AG04449 (cell line): ENCODE measurements at regions not wholly inside any gene's neighbourhood (a gene's known extent, or its start where the extent isn't known, plus 50 kb on each side); places are given as distances from the start of the nearest gene placed in this dataset.
"Not testable (repeated sequence)": the region's sequence is repeated elsewhere in the genome, so short reads cannot be mapped to it uniquely, and the experiment has no call there.

ENCODE experiments used
- CTCF ChIA-PET: fragments of 350-600 bp; formaldehyde crosslinking; extraction: SDS; loops from one replicate; lab custom pipeline; 2021; ENCODE audit warnings: antibody characterized with exemption; lab: Yijun Ruan, JAX
- POLR2A ChIA-PET: fragments of 400-600, 350-600 bp; formaldehyde crosslinking; extraction: SDS; loops from one replicate; lab custom pipeline; 2020; ENCODE audit warnings: antibody characterized with exemption, inconsistent platforms; lab: Yijun Ruan, JAX
- DNase-seq: peaks from one replicate; pipeline ENCODE4 v3.0.0-alpha.2; 2010; ENCODE audit warnings: low read depth, low spot score
- H3K4me3 ChIP-seq: 2 replicates; pipeline ENCODE4 v1.5.1; 2011; ENCODE audit warnings: low read depth, mild to moderate bottlenecking, control low read depth, low read length
- TF ChIP-seq, protein P1 (sequence below): IDR thresholded peaks from one replicate; pipeline ENCODE4 v1.5.1; 2011; ENCODE audit warnings: mild to moderate bottlenecking, moderate library complexity, low read length, control low read depth, inconsistent platforms; ENCODE audit not compliant: insufficient read depth; ENCODE audit errors: missing control alignments

DNA sequence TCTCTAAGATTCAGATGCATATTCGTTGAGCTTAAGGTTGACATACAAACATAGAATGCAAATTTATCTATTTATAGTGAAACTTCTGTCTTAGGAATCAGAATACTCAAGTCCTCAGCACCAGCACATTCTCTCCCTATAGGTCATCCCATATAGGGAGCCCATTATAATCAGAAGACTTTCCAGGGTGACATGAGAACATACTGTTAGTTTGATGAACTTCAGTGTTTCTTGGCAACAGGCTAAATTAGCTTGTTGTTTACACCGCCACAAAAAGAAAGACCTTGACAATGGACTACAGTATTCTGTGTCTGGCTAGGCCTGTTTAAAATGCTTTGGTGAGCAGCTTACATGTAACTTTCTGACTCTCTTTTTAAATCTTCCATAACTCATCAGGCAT, 104.2 kb downstream of the TAF11L14 start:
- CTCF ChIA-PET, result no interaction called here
- TF ChIP-seq, protein P1, sequence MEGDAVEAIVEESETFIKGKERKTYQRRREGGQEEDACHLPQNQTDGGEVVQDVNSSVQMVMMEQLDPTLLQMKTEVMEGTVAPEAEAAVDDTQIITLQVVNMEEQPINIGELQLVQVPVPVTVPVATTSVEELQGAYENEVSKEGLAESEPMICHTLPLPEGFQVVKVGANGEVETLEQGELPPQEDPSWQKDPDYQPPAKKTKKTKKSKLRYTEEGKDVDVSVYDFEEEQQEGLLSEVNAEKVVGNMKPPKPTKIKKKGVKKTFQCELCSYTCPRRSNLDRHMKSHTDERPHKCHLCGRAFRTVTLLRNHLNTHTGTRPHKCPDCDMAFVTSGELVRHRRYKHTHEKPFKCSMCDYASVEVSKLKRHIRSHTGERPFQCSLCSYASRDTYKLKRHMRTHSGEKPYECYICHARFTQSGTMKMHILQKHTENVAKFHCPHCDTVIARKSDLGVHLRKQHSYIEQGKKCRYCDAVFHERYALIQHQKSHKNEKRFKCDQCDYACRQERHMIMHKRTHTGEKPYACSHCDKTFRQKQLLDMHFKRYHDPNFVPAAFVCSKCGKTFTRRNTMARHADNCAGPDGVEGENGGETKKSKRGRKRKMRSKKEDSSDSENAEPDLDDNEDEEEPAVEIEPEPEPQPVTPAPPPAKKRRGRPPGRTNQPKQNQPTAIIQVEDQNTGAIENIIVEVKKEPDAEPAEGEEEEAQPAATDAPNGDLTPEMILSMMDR, result no peak
- POLR2A ChIA-PET, result no interaction called here
- H3K4me3 ChIP-seq, result no peak overlapping the region
- no peak for DNase-seq

DNA sequence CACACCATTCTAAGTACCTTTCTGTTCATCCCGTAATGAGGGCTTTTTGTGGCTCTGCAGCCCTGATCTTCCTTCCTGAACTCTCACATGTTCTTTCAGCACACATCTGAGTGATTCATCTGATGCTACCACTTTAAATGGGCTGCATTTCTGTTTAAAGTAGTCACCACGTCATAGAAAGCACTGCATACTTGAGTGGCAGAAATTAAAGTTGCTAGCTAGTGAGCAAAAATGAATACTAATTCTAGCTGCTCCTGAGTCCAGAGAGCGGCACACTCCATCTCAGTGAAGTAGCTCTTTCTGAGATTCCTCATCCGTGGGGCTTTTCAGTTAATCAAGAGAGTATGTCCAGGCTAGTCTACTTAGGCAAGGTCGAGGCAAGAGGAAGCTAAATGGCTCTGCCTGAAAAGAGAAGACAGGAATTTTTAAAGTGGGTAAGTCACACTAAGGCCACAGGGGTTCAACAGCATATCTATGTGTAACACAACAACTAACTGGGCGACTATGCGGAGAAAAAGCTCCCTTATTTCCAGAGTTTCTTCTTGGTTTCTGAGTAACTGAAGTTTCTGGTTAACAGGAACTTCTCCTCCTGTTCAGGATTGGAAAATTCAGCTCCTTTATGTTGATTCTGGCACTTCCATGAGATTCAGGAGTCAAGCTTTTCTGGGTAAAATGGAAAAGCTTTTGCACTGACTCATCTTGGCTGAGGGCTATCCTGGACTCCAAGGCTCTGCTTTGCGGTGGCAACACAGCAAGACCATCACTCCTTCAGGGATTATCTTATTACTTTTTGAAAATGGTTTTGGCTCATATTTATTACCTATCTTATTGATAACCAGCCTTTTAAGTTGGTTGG, 109.5 kb downstream of the TAF11L14 start:
- CTCF ChIA-PET, result interaction anchor here (1.0 kb wide), 2 partner anchors 18 to 527 kb away, joined by 3 read pairs; no protein-coding TSS in a partner anchor

DNA sequence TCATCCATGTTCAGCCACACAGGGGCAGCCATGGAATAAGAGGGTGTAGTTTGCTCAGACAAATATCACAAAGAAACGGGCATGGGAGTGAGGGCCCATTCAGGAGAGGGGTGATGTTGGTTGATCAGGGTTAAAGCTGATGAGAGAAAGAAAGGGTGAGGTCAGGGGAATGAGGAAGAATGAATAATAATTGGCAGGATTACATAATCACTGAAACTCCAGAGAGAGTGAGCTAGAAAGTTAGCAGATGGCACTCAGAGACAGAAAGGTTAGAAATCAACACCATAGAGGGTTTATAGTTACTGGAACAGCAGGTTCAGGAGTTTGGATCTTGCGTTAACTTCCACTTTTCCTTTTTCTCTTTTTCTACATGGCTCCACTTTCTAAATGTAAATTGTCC, 113.9 kb downstream of the TAF11L14 start:
- ChIA-PET CTCF (no interaction called here), POLR2A (no interaction called here)
- DNase-seq, result no peak
- no peak overlapping the region for H3K4me3 ChIP-seq
- TF ChIP-seq, protein P1, result no peak

More for the DNA sequence above, 109.5 kb downstream of the TAF11L14 start:
- H3K4me3 ChIP-seq, result peak overlapping the region; percentile 33
- TF ChIP-seq, protein P1, result no peak
- POLR2A ChIA-PET, result no interaction called here
- no peak for DNase-seq

DNA sequence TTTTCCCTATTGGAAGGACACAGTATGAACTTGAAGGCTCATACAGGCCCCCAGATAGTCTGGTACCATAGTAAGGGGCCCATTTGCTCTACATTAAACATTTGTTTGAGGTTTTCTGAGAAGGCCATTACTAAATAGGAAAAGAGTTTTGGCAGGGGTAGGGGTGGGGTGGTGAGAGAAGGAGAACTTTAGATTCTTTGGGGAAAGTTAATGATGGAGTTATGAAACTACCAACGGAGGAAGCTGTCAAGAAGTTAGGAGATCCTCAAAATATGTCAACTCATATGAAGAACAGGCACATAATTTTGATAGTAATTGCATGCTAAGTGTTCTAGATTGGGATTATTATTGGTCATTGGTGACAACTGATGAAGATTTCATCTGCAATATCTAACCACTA, 114.7 kb downstream of the TAF11L14 start:
- no peak overlapping the region for H3K4me3 ChIP-seq
- CTCF ChIA-PET, result no interaction called here
- TF ChIP-seq, protein P1, result no peak
- no peak for DNase-seq
- POLR2A ChIA-PET, result no interaction called here

DNA sequence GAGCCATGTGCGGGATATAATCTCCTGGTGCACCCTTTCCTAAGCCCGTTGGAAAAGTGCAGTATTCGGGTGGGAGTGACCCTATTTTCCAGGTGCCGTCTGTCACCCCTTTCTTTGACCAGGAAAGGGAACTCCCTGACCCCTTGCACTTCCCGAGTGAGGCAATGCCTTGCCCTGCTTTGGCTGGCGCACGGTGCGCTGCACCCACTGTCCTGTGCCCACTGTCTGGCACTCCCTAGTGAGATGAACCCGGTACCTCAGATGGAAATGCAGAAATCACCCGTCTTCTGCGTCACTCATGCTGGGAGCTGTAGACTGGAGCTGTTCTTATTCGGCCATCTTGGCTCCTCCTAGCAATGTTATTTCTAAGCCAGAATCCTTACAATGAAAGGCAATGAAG, 121.1 kb downstream of the TAF11L14 start:
- DNase-seq, H3K4me3 ChIP-seq, CTCF ChIA-PET, POLR2A ChIA-PET: not testable (repeated sequence)

DNA sequence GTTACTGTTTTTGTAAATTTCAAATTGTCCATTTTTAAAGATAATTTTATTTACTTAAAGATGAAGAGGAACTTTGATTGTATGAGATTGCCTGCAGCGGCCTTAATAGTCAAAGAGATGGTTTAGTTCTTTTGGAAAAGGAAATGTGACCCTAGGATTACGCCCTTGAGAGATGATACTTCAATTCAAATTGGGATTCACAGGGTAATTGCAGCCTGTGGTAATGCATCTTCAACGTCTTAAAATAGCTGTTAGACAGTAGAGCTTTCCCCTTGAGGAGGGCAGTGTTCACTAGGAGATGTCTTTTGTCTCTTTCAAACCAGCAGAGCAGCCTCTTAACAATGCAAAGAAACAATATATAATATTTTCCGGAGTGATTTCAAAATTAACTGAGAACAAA, 127.1 kb downstream of the TAF11L14 start:
- DNase-seq, result no peak
- no peak overlapping the region for H3K4me3 ChIP-seq
- CTCF ChIA-PET, result no interaction called here
- POLR2A ChIA-PET, result no interaction called here
- TF ChIP-seq, protein P1, result no peak
